ENCODE measurements at regions not wholly inside any gene's neighbourhood (a gene's known extent, or its start where the extent isn't known, plus 50 kb on each side); places are given as distances from the start of the nearest gene placed in this dataset.
"Not testable (repeated sequence)": the region's sequence is repeated elsewhere in the genome, so short reads cannot be mapped to it uniquely, and the experiment has no call there.

DNA sequence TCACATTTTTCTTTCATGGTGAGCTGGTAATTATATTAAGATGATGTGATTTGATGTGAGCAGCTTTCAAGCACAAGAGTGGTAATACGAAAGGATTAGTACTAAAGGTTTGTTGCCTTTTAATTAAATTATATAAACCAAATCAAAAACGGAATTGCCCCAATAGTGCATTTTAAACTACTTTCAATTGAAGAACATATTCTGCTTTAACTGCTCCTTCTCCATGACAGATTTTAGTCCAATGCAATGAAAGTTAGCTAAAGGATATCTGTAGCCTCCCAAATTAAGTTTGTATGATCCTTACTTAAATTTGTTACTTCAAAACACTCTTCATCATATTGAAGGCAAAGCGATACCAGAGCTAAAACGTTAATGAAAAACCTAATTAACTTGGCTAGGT, 447.1 kb upstream of the AMOT start:
- DNase-seq: no peak

- DNase-seq: no peak
Measured at GRCh38 chrX:113275804-113276203, 435.2 kb upstream of the AMOT start.

- DNase-seq: no peak
Measured at GRCh38 chrX:113274791-113275190, 434.2 kb upstream of the AMOT start.

DNA sequence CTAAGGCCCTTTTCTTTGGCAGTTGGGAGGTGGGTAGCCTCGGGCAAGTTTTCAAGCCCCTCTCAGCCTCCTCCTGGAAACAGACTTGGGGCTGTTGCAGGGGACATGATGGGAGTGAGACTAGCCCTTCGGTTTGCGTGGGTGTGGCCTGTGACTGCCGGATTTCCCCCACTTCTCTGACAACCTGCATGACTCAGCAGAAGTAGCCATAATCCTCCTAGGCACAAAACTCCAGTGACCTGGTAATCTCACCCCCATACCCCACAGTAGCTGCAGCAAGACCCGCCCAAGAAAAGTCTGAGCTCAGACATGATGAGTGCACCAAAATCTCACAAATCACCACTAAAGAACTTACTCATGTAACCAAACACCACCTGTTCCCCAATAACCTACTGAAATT, 433.7 kb upstream of the AMOT start:
- DNase-seq: no peak

DNA sequence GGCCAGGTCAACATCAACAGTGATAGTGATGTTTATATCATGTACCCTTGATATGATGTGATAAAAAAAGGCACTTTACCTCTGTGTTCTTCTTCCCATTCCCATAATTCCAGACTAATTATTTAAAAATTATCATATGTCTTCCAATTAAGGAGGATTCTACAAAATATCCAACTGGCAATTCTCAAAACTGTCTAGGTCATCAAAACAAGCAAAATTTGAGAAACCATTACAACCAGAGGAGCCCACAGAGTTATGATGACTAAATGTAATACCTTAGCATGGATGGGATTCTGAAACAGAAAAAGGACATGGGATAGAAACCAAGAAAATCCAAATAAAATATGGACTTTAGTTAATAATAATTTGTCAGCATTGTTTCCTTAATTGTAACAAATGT, 428.6 kb upstream of the AMOT start:
- DNase-seq: no peak

- no peak for DNase-seq
Measured at GRCh38 chrX:113260474-113260873, 419.8 kb upstream of the AMOT start.

- no peak for DNase-seq
Measured at GRCh38 chrX:113222305-113222704, 381.7 kb upstream of the AMOT start.

GRCh38 chrX:113212052-113212451, 371.4 kb upstream of the AMOT start:
- DNase-seq: no peak

- DNase-seq: no peak
Measured at GRCh38 chrX:113202601-113203000, 362.0 kb upstream of the AMOT start.

DNA sequence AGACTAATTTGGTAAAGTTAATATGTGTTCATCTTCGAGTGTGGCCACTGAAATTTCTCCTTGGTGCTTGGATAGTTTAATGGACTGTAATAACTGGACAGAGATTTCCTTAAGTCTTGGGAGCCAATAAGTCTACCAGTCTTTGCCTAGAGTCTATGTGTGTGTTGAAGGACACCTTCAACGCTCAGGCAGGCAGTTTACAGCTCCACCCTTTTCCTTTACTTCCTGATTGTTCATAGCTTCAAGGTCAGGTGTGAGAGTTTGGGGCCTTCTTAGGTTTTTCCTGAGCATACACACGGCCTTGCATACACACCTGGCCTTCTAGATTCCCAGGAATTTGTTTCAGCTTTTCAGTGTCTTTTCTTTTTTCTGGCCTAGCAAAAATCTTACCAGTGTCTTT, 355.3 kb upstream of the AMOT start:
- DNase-seq: no peak

DNA sequence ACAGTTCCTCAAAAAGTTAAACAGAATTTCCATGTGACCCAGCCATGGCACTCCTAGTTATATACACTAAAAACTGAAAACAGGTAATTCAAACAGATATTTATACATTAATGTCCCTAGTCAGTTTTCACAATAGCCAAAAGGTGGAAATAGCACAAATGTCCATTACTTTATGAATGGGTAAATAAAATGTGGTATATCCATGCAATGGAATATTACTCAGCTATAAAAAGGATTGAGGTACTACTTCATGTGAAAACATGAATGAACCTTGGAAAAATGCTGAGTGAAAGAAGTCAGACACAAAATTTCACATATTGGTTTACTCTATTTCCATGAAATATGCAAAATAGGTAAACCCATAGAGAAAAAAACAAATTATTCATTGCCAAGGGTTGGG, 351.8 kb upstream of the AMOT start:
- no peak for DNase-seq

- no peak for DNase-seq
Measured at GRCh38 chrX:113157496-113157895, 316.9 kb upstream of the AMOT start.

GRCh38 chrX:113154315-113154714, 313.7 kb upstream of the AMOT start:
- DNase-seq: not testable (repeated sequence)

DNA sequence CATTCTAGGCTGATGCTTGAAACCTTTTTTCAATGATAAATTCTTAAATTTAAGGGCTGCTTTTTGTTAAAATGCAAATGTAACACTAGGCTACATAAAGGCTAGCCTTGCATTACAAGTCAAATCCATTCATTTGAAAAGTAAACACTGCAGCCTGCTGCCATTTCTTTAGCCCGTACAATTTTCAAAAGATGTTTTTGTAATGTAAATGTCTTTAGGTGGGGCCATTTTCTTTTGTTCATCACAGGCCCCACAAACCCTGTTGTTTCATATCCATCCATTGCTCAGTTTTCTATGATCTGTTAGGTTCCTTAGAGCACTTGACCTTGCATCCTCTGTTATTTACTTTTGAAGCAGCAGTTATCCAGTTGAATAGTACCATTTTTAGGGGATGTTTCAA, 296.2 kb upstream of the AMOT start:
- no peak for DNase-seq

DNA sequence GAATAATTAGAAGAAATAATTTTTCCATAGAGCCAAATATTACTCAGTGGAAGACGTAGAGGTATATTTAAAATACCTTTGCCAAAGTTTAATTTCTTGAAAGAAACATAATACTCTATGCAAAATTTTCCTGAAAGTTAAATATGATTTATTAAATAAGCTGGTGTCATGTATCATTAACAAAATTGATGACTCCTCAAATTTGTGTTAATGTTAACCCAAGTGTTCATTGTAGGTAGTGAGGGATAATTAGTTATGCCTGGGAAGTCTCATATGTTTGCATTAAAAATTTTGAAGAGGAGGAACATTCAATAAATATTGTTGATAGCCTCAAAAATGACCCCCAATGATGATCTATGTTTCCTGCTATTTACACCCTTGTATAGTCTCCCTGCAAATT, 292.7 kb upstream of the AMOT start:
- no peak for DNase-seq

DNA sequence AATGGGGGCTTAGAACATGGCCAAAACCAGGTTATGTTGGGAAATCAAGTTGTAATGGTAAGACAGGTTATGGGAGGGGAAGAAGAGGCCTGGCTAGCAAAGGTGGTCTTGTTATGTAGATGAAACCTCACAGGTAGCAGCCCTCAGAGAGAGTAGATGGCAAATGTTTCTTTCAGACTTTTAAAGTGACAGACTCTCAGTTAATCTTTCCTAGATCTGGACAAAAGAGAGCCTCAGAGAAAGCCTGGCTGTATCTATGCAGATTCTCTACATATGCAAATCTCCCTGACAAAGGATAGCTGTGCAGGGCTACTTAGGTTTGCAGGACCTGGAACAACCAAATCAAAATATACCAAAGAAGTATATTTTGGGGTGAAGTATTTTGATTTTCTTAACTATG, 284.1 kb upstream of the AMOT start:
- DNase-seq: no peak

DNA sequence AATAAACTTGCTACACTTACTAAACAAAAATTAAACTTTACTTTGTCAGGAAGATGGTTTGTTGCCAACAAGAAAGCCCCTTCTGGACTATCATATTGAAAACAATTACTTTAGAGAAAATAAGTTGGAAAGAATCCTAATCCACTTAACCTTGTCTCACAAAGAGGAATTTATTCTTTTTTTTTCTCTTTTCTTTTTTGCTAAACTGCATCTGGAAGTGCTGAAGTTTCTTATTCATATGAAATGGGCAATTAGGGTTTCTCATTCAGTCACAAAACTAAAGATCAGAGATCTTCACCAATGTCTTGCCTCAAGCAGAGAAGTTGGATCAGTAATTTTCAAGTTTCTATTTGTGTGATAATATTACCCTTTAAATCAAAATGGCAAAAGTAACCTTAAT, 234.9 kb upstream of the AMOT start:
- no peak for DNase-seq

- no peak for DNase-seq
Measured at GRCh38 chrX:113059714-113060113, 219.1 kb upstream of the AMOT start.

GRCh38 chrX:113058634-113059033, 218.0 kb upstream of the AMOT start:
- no peak for DNase-seq

DNA sequence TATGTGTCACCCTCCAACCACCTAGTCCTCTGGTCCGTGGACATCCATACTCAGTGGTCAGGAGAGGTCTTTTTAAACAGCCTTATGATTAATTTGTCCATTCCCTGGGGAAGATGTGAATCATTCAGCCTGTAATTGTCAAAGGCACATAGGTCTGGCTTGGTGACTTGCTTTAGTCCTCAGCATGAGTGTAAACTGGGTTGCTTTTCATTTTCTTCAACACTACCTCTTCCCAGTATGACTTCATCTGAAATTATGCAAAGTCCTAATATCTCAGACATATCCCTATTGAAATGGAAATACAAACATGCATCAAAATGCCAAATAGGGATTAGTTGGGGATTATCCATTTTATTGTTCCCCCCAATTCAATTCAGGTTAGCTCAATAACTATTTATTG, 208.3 kb upstream of the AMOT start:
- DNase-seq: no peak

DNA sequence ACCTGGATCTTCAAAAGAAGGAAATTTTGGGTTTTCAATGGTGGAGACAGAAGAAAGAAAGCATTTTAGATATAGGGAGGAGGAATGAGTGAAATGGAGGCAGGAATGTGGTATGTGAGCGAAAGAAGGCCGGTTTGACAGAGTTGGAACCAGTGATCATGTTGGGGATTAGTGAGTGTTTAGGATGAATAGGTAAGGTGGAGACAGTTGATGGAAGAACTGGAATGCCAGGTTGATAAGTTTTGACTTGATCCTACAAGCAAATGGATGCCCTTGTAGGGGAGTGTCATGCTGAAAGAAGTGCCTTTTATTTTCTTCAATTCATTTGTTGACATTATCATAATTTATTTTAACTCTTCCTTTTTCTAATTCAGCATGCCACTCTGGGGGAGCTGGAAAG, 207.8 kb upstream of the AMOT start:
- no peak for DNase-seq

- no peak for DNase-seq
Measured at GRCh38 chrX:113033966-113034680, 193.5 kb upstream of the AMOT start.

DNA sequence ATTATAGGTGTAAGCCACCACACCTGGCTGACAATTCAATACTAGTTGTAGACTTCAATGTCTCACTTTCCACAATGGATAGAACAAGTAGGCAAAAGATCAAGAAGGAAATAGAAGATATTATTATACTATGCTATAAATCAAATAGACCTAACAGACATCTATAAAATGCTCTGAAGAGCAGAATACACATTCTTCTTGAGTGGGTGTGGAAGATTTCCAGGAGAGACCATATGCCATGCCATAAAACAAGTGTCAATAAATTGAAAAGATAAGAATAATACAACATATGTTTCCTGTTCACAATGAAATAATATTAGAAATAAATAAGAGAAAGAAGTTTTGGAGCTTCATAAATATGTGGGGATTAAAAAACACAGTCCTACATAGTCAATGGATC, 179.3 kb upstream of the AMOT start:
- no peak for DNase-seq

DNA sequence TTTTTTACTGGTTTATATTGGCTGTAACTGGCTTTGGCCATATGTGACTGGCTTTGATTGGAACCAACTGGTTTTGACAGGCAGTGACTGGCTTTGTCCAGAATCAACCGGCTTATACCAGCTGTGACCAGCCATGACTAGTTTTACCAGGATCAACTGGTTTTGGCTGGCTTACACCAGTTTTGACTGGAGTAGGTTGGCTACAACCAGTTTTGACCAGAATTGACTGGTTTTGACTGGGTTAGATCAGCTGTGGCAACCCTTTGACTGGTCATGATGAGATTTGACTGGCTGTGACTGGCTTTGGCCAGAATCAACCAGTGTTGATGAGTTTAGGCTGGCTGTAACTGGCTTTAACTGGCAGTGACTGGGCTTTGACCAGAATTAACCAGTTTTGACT, 169.2 kb upstream of the AMOT start:
- no peak for DNase-seq

DNA sequence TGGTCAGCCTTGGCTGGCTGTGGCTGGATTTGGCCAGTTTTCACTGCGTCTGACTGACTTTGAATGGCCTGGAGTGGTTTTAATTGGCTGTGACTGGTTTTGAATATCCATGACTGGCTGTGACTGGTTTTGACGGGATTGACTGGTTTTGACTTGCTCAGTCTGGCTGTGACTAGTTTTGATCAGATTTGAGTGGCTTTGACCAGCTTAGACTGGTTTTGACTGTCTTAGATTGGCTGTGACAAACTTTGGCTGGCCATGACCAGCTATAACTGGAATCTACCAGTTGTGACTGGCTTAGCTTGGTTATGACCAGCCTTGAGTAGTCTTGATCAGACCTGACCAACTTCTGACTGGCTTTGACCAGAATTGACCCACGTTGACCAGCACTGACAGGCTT, 168.4 kb upstream of the AMOT start:
- no peak for DNase-seq

DNA sequence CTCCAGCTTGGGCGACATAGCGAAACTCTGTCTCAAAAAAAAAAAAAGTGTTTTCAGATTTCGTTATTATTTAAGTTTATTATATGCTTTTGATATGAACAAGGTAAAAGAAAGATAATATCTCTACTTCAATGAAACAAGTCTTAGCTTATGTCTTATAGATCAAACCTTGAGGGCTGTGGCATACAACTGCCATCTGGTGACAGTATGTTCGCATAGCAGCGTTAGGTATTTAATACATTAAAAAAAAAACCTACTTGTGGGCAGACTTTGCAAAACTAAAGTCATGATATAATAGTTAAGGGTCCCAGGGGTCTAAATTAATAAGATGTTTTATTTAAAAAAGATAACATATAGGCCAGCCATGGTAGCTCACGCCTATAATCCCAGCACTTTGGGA, 161.2 kb upstream of the AMOT start:
- DNase-seq: no peak
